ENCODE measurements at regions not wholly inside any gene's neighbourhood (a gene's known extent, or its start where the extent isn't known, plus 50 kb on each side); places are given as distances from the start of the nearest gene placed in this dataset.

GRCh38 chr16:85513180-85513579 is 99.9 kb upstream of the GSE1 start:
- H3K4me1 Mint-ChIP-seq, result peaks cover 52% of the 10 kb centered on the region
- no peaks in the 10 kb centered on the region for H3K9me3 Mint-ChIP-seq
- no peak overlapping the region for H3K4me3 Mint-ChIP-seq
- H3K36me3 Mint-ChIP-seq (ENCODE audit: low read depth), result peaks cover 2% of the 10 kb centered on the region
- no peak for TF ChIP-seq CTCF (IDR thresholded peaks at IDR 0.05; ENCODE audit: unreplicated experiment in 3 of 3)
- peaks cover 13% of the 10 kb centered on the region for H3K27me3 Mint-ChIP-seq (ENCODE audit: low read depth)
- peak overlapping the region in 1 of 3 experiments; percentile 20 for H3K27ac Mint-ChIP-seq

GRCh38 chr16:85513649-85514048 is 99.5 kb upstream of the GSE1 start:
- no peak overlapping the region for H3K4me3 Mint-ChIP-seq
- peaks cover 14% of the 10 kb centered on the region for H3K27me3 Mint-ChIP-seq (ENCODE audit: low read depth)
- peak overlapping the region in 1 of 3 experiments; percentile 20 for H3K27ac Mint-ChIP-seq
- TF ChIP-seq CTCF (IDR thresholded peaks at IDR 0.05; ENCODE audit: unreplicated experiment in 3 of 3), result no peak
- no peaks in the 10 kb centered on the region for H3K9me3 Mint-ChIP-seq
- peaks cover 51% of the 10 kb centered on the region for H3K4me1 Mint-ChIP-seq
- H3K36me3 Mint-ChIP-seq (ENCODE audit: low read depth), result peaks cover 3% of the 10 kb centered on the region

GRCh38 chr16:85514295-85514597 is 98.9 kb upstream of the GSE1 start:
- TF ChIP-seq CTCF (IDR thresholded peaks at IDR 0.05; ENCODE audit: unreplicated experiment in 3 of 3), result no peak
- Mint-ChIP-seq H3K27ac (peak overlapping the region in 1 of 3 experiments; percentile 83), H3K36me3 (ENCODE audit: low read depth) (peaks cover 8% of the 10 kb centered on the region), H3K4me3 (no peak overlapping the region), H3K27me3 (ENCODE audit: low read depth) (peaks cover 17% of the 10 kb centered on the region), H3K4me1 (peaks cover 51% of the 10 kb centered on the region), H3K9me3 (no peaks in the 10 kb centered on the region)

- Mint-ChIP-seq H3K36me3 (ENCODE audit: low read depth) (peaks cover 13% of the 10 kb centered on the region), H3K27me3 (ENCODE audit: low read depth) (peaks cover 17% of the 10 kb centered on the region), H3K4me1 (peaks cover 56% of the 10 kb centered on the region), H3K9me3 (no peaks in the 10 kb centered on the region), H3K4me3 (peak overlapping the region in 1 of 3 experiments; percentile 46), H3K27ac (peak overlapping the region; percentile 73 to 83 (median 80))
- TF ChIP-seq CTCF (IDR thresholded peaks at IDR 0.05; ENCODE audit: unreplicated experiment in 3 of 3), result no peak
Measured at GRCh38 chr16:85514598-85515318, 98.4 kb upstream of the GSE1 start.

GRCh38 chr16:85515319-85515745 is 97.8 kb upstream of the GSE1 start:
- peaks cover 17% of the 10 kb centered on the region for H3K27me3 Mint-ChIP-seq (ENCODE audit: low read depth)
- TF ChIP-seq CTCF (IDR thresholded peaks at IDR 0.05; ENCODE audit: unreplicated experiment in 3 of 3), result no peak
- H3K4me1 Mint-ChIP-seq, result peaks cover 60% of the 10 kb centered on the region
- peak overlapping the region in 2 of 3 experiments; percentile 73 to 83 for H3K27ac Mint-ChIP-seq
- no peak overlapping the region for H3K4me3 Mint-ChIP-seq
- peaks cover 13% of the 10 kb centered on the region for H3K36me3 Mint-ChIP-seq (ENCODE audit: low read depth)
- no peaks in the 10 kb centered on the region for H3K9me3 Mint-ChIP-seq

- no peak for TF ChIP-seq CTCF (IDR thresholded peaks at IDR 0.05; ENCODE audit: unreplicated experiment in 3 of 3)
- peaks cover 13% of the 10 kb centered on the region for H3K36me3 Mint-ChIP-seq (ENCODE audit: low read depth)
- no peak overlapping the region for H3K27ac Mint-ChIP-seq
- H3K9me3 Mint-ChIP-seq, result no peaks in the 10 kb centered on the region
- peaks cover 15% of the 10 kb centered on the region for H3K27me3 Mint-ChIP-seq (ENCODE audit: low read depth)
- H3K4me3 Mint-ChIP-seq, result no peak overlapping the region
- peaks cover 57% of the 10 kb centered on the region for H3K4me1 Mint-ChIP-seq
Measured at GRCh38 chr16:85515830-85516397, 97.2 kb upstream of the GSE1 start.

Data from nephron (organoid).